Fibroblast of skin of right quadriceps (primary cell): ENCODE measurements at regions not wholly inside any gene's neighbourhood (a gene's known extent, or its start where the extent isn't known, plus 50 kb on each side); places are given as distances from the start of the nearest gene placed in this dataset.
"Not testable (repeated sequence)": the region's sequence is repeated elsewhere in the genome, so short reads cannot be mapped to it uniquely, and the experiment has no call there.

Source experiments
- DNase-seq: peaks from one replicate; pipeline ENCODE4 v3.0.0-alpha.2; 2013

- DNase-seq, result no peak
Observed at GRCh38 chr2:205901491-205901890, 184.5 kb downstream of the INO80D start.

- no peak for DNase-seq
Observed at GRCh38 chr2:205898744-205899143, 187.2 kb downstream of the INO80D start.

- DNase-seq, result no peak
Observed at GRCh38 chr2:205895981-205896655, 189.9 kb downstream of the INO80D start.

- DNase-seq, result no peak
Observed at GRCh38 chr2:205892665-205893259, 193.2 kb downstream of the INO80D start.

- DNase-seq, result peak; percentile 30
Observed at GRCh38 chr2:205892251-205892655, 193.7 kb downstream of the INO80D start.

GRCh38 chr2:205889114-205889513 is 196.9 kb downstream of the INO80D start:
- peak; percentile 47 for DNase-seq

DNA sequence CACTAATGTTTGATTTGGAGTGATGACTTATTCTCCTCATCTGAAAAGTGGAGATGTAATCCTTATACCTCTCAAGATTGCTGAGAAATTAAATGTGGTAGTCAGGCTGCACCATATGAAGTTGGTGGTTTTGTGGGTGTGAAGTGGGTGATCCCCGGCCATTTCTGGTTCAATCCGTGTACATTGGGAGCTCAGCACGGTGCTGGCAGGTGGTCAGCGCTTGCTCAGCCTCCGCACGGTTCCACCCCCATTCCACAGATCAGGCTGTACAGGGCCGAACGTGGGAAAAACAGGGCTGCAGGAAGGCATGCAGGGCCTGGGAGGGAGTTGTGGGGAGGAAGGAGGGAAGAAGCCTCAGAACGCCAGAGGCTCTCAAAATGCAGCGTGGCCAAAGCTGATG is 198.3 kb downstream of the INO80D start:
- no peak for DNase-seq

DNA sequence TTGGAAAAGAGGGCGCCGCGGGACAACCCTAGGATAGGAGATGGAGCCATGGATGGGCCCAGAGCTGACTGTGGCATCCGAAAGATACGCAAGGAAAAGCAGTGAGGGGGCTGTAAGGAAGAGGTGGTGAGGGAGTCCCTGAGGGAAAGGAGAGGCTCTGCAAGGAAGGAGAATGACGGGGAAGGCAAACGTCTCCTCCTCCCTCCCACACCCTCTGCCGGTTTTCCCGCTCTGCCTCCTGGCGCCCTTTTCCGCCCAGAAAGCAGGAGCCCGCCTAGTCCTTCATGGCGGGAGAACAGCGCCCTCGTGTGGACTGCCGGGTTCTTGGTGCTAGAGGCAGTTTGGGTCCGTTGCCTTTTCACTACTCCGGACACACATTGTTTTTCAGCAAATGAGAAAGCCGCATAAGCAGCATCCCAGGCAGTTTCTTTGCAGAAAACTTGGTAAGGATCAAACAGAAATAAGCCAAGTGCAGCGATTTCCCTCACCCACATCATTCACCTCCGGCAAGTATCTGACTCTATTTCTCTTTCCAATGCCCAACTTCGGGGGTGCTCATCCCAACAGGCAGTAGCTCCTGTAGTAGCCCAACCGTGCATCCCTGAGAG is 200.4 kb downstream of the INO80D start:
- peak; percentile 79 for DNase-seq

GRCh38 chr2:205883965-205884364 is 201.7 kb downstream of the NRP2 start:
- DNase-seq, result no peak

- no peak for DNase-seq
Observed at GRCh38 chr2:205882806-205883425, 200.6 kb downstream of the NRP2 start.

GRCh38 chr2:205880048-205880447 is 197.7 kb downstream of the NRP2 start:
- no peak for DNase-seq

DNA sequence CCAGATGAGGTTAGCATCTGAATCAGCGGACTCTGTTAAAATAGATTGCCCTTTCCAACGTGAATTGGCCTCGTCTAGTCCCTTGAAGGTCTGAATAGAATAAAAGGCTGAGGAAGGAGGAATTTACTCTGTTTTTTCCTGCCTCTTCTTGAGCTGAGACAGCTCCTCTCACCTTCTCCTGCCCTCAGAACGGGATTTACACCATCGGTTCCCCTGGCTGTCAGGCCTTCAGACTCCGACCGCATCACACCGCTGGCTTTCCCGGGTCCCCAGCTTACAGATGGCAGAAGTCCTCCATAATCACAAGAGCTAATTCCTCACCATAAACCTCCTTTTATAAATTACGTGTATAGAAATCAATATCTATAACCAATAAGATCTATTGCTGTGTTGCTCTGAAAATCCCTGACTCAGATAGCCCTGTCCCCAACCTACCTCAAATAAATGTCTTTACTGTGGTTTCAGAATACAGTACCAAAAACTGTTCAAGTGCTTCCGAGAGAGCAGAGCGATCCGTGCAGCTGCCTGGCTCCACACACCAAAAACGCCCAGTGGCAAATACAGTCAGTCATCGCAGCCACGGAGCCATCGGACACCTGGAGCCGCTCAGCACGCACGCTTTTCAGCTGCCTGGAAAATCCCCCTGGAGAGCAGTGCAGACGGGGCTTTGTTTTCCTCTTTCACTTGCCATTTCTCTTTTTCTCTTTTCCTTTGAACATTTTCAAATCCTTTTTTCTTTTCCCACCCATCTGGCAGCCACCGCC is 196.9 kb downstream of the NRP2 start:
- no peak for DNase-seq

GRCh38 chr2:205877496-205877895 is 195.2 kb downstream of the NRP2 start:
- DNase-seq, result no peak

GRCh38 chr2:205876127-205876526 is 193.8 kb downstream of the NRP2 start:
- DNase-seq, result no peak

GRCh38 chr2:205872716-205873115 is 190.4 kb downstream of the NRP2 start:
- DNase-seq, result no peak

- no peak for DNase-seq
Observed at GRCh38 chr2:205869439-205869838, 187.1 kb downstream of the NRP2 start.

DNA sequence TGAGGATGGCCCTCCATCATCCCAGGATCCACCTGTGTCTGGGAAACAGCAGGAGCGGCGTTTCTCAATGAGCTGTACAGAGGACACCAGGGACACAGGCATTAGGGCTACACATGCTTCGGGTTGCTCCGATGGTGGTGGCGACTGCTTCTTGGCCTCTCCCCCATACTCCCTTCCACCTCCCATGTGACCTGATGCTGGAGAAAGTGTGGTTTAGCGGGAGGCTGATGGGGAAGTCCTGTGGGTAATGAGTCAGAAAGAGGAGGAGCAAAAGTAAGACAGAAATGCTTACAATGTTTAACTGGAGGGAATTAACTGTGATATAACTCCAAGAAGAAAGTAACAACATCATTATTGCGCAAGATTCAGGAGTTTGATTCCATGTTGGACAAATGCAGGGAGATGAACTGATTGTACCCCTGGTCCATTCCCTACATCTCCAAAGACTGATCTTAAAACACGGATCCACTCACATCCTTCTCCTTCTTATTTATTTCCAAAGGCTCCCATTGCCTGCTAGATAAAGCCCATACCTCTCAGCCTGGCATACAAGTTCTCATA is 186.6 kb downstream of the NRP2 start:
- DNase-seq, result peak; percentile 89

GRCh38 chr2:205868053-205868452 is 185.8 kb downstream of the NRP2 start:
- DNase-seq, result no peak

- no peak for DNase-seq
Observed at GRCh38 chr2:205867371-205867770, 185.1 kb downstream of the NRP2 start.

- DNase-seq, result peak; percentile 29
Observed at GRCh38 chr2:205865905-205866441, 183.7 kb downstream of the NRP2 start.

DNA sequence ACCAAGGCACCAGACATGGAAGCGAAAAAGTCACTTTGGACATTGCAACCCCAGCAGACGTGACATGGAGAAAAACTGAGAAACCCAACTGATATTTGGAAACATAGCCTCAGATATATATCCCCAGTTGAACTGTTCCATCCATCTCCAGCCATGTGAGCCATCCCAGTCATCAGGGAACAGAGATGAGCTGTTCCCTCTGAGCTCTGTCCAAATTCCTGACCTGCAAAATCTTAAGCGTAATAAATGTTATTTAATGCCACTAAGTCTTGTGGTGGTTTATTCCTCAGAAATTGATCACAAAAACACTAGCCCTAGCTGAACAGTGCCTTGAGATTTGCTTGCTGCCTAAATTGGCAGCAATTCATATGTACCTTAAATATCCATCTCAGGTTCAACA is 182.8 kb downstream of the NRP2 start:
- DNase-seq, result peak; percentile 20

DNA sequence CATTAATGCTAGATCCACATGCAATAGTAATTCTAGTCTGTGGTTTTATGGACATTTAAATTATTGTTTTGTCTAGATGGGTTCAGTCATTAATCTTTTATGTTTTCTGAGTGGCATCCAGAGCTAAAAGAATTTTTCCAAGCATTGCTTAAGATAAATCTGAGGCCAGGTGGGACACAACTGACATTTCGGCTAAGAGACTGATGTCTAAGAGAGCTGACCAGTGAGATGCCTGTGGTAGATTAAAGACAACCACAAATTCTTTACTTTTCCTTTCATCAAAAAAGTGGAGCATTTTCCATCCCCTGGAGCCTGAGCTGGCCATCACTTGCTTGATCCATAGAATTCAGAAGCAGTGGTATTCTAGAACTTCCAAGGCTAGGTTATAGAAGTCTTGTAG is 182.2 kb downstream of the NRP2 start:
- DNase-seq, result peak; percentile 28

GRCh38 chr2:205862761-205863160 is 180.5 kb downstream of the NRP2 start:
- not testable (repeated sequence) for DNase-seq
